RWPE2 (cell line): ENCODE measurements at regions not wholly inside any gene's neighbourhood (a gene's known extent, or its start where the extent isn't known, plus 50 kb on each side); places are given as distances from the start of the nearest gene placed in this dataset.

Source experiments
- ATAC-seq: fragments of 200-7000 bp; cut with Tn5 transposase; 3 replicates; pipeline ENCODE4 v1.9.1; 2021; ENCODE audit warnings: low read depth
- DNase-seq: peaks from one replicate; pipeline ENCODE4 v3.0.0-alpha.2; 2020; ENCODE audit warnings: low spot score
- H3K27ac ChIP-seq: fragments of 450-650 bp; 2 replicates; pipeline ENCODE4 v1.5.1; 2017; ENCODE audit warnings: mild to moderate bottlenecking; ENCODE audit not compliant: poor library complexity, severe bottlenecking
- H3K27me3 ChIP-seq: fragments of 250-450 bp; sonication (Bioruptor Pico); 2 replicates; pipeline ENCODE4 v1.5.1; 2021; ENCODE audit warnings: mild to moderate bottlenecking, moderate library complexity; ENCODE audit not compliant: insufficient read depth, poor library complexity, severe bottlenecking
- H3K36me3 ChIP-seq: fragments of 250-450 bp; sonication (Bioruptor Pico); 2 replicates; pipeline ENCODE4 v1.5.1; 2020; ENCODE audit warnings: low read depth, mild to moderate bottlenecking, moderate library complexity
- H3K4me1 ChIP-seq: fragments of 250-450 bp; sonication (Bioruptor Pico); 2 replicates; pipeline ENCODE4 v1.5.1; 2021; ENCODE audit warnings: mild to moderate bottlenecking, moderate library complexity; ENCODE audit not compliant: insufficient read depth, poor library complexity, severe bottlenecking
- H3K4me3 ChIP-seq: fragments of 250-450 bp; sonication (Bioruptor Pico); 2 replicates; pipeline ENCODE4 v1.5.1; 2021; ENCODE audit warnings: mild to moderate bottlenecking, moderate library complexity; ENCODE audit not compliant: severe bottlenecking
- H3K9me3 ChIP-seq: fragments of 250-450 bp; sonication (Bioruptor Pico); 2 replicates; pipeline ENCODE4 v1.5.1; 2021; ENCODE audit warnings: mild to moderate bottlenecking, moderate library complexity; ENCODE audit not compliant: severe bottlenecking
- CTCF ChIP-seq: fragments of 450-650 bp; IDR thresholded peaks from one replicate; pipeline ENCODE4 v1.5.1; 2017; ENCODE audit warnings: mild to moderate bottlenecking, moderate library complexity; ENCODE audit not compliant: poor library complexity, severe bottlenecking

- Histone ChIP-seq H3K36me3 (no peaks in the 10 kb centered on the region), H3K27me3 (no peaks in the 10 kb centered on the region), H3K9me3 (no peaks in the 10 kb centered on the region), H3K27ac (no peak overlapping the region), H3K4me1 (no peaks in the 10 kb centered on the region), H3K4me3 (no peak overlapping the region)
- ATAC-seq (no peak), DNase-seq (no peak)
- no peak for TF ChIP-seq CTCF
Measured at GRCh38 chrX:36575670-36576069, 432.5 kb upstream of the FAM47C start.

GRCh38 chrX:36577006-36577405 lies 431.2 kb upstream of the FAM47C start:
- DNase-seq (no peak), ATAC-seq (no peak)
- no peaks in the 10 kb centered on the region for H3K36me3 ChIP-seq
- H3K27ac ChIP-seq: no peak overlapping the region
- no peaks in the 10 kb centered on the region for H3K4me1 ChIP-seq
- no peak for TF ChIP-seq CTCF
- H3K9me3 ChIP-seq: no peaks in the 10 kb centered on the region
- H3K27me3 ChIP-seq: no peaks in the 10 kb centered on the region
- H3K4me3 ChIP-seq: no peak overlapping the region

GRCh38 chrX:36581030-36581429 lies 427.1 kb upstream of the FAM47C start:
- H3K27me3 ChIP-seq: no peaks in the 10 kb centered on the region
- ATAC-seq: no peak

GRCh38 chrX:36583674-36584073 lies 424.5 kb upstream of the FAM47C start:
- no peak for DNase-seq
- TF ChIP-seq CTCF: no peak
- ATAC-seq: peak; percentile 73; the same call in 2 of the 3 replicates
- no peaks in the 10 kb centered on the region for H3K4me1 ChIP-seq
- no peaks in the 10 kb centered on the region for H3K36me3 ChIP-seq
- no peak overlapping the region for H3K27ac ChIP-seq
- no peaks in the 10 kb centered on the region for H3K27me3 ChIP-seq
- no peaks in the 10 kb centered on the region for H3K9me3 ChIP-seq
- no peak overlapping the region for H3K4me3 ChIP-seq

More at GRCh38 chrX:36581030-36581429, 427.1 kb upstream of the FAM47C start:
- TF ChIP-seq CTCF: no peak
- no peak overlapping the region for H3K27ac ChIP-seq
- no peak for DNase-seq
- H3K9me3 ChIP-seq: no peaks in the 10 kb centered on the region
- H3K4me1 ChIP-seq: no peaks in the 10 kb centered on the region
- H3K36me3 ChIP-seq: no peaks in the 10 kb centered on the region
- no peak overlapping the region for H3K4me3 ChIP-seq

DNA sequence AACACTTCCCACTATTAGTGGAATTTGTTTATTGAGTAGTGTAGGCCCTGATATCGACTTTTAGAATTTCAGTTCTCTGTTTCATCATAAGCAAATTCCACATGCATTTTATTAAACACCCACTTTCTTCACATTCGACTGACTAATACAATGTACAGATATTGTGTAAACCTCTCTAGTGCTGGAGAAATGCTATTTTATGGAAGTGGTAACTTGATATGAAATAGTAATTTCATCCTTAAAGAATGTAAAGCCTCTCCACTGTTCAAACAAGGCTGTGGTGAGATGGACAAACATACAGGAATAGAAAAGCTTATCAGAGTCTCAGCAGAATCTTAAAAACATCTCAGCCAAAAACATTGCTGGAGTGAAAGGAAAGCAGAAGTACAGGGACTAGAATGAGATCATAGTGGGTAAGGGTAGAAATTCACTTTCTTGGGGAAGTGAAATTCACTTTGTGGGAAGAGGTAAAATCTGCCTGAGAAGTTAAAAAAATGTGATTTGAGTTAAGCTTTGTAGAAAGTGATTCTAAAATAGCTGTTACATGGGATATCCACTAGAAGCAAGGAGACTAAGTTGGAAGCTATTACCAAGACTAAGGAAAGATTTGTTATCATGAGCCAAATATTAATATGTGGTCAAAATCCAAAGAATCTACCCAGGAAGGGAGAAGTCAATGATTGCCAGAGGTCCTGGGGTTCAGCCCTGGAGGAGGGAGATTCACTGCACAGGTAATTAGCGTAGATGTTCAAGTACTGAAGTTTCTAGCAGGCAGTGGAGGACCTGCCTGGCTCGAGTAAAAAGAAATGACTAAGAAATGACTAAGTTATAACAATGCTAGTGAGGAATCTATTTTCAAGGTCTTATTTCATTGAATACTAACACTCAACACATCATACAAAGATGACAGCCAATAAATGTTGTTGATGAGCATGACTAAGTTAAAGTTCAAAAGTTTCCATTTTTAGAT lies 398.3 kb upstream of the FAM47C start:
- Histone ChIP-seq H3K36me3 (no peaks in the 10 kb centered on the region), H3K4me1 (peaks cover 10% of the 10 kb centered on the region), H3K27ac (peak overlapping the region; percentile 82), H3K27me3 (no peaks in the 10 kb centered on the region), H3K9me3 (no peaks in the 10 kb centered on the region), H3K4me3 (no peak overlapping the region)
- no peak for TF ChIP-seq CTCF
- no peak for DNase-seq
- peak; percentile 91 for ATAC-seq
